PC-9 (cell line): ENCODE measurements at regions not wholly inside any gene's neighbourhood (a gene's known extent, or its start where the extent isn't known, plus 50 kb on each side); places are given as distances from the start of the nearest gene placed in this dataset.

ENCODE experiments used
- BruUV-seq: library from RNA; stranded (reverse); fragments of 400-500 nt; replicated peaks from 2 replicates; lab custom pipeline; 2021; lab: Mats Ljungman, UMichigan
- CTCF ChIA-PET: fragments of 300-600 bp; sonication (Branson Sonifier 250); formaldehyde crosslinking; loops from one replicate; lab custom pipeline; 2022; ENCODE audit warnings: antibody characterized with exemption; lab: Charles Lee
- POLR2A ChIA-PET: fragments of 300-600 bp; sonication (Branson Sonifier 250); formaldehyde crosslinking; loops from one replicate; lab custom pipeline; 2022; ENCODE audit warnings: antibody characterized with exemption; ENCODE audit not compliant: unreplicated experiment; lab: Charles Lee
- DNase-seq, 2 experiments: peaks; one replicate each; pipeline versions ENCODE4 v3.0.0 to v3.0.0-alpha.2; 2015 to 2022; ENCODE audit warnings: mixed read lengths in 1 of 2
- H2AFZ ChIP-seq: fragments of 200-600 bp; sonication (generic); 2 replicates; pipeline ENCODE4 v1.8.1; 2017; ENCODE audit warnings: antibody characterized with exemption
- H3F3A ChIP-seq: fragments of 200-600 bp; sonication (generic); 2 replicates; pipeline ENCODE4 v1.8.1; 2017; ENCODE audit warnings: antibody characterized with exemption, mild to moderate bottlenecking, low read depth; ENCODE audit not compliant: insufficient read depth
- H3K27ac ChIP-seq: fragments of 200-600 bp; sonication (generic); 2 replicates; pipeline ENCODE4 v1.6.1; 2016; ENCODE audit warnings: mixed run types
- H3K27me3 ChIP-seq: fragments of 200-600 bp; sonication (generic); 2 replicates; pipeline ENCODE4 v1.6.1; 2016; ENCODE audit warnings: low read depth, mixed run types; ENCODE audit not compliant: insufficient read depth
- H3K36me3 ChIP-seq: fragments of 200-600 bp; sonication (generic); 2 replicates; pipeline ENCODE4 v1.6.1; 2016; ENCODE audit warnings: low read depth, mixed run types
- H3K4me1 ChIP-seq: fragments of 200-600 bp; sonication (generic); replicated peaks from 2 replicates; pipeline ENCODE4 v1.6.1; 2016; ENCODE audit warnings: mixed run types; ENCODE audit not compliant: insufficient read depth
- H3K4me2 ChIP-seq: fragments of 200-600 bp; sonication (generic); 2 replicates; pipeline ENCODE4 v1.6.1; 2017; ENCODE audit warnings: mixed run types
- H3K4me3 ChIP-seq: fragments of 200-600 bp; sonication (generic); 2 replicates; pipeline ENCODE4 v1.6.1; 2016; ENCODE audit warnings: mixed run types
- H3K79me2 ChIP-seq: fragments of 200-600 bp; sonication (generic); 2 replicates; pipeline ENCODE4 v1.6.1; 2017; ENCODE audit warnings: low read depth, mixed run types
- H3K9me2 ChIP-seq: fragments of 200-600 bp; sonication (generic); 2 replicates; pipeline ENCODE4 v1.8.1; 2017; ENCODE audit warnings: mild to moderate bottlenecking; ENCODE audit not compliant: insufficient read depth
- H3K9me3 ChIP-seq: fragments of 200-600 bp; sonication (generic); 2 replicates; pipeline ENCODE4 v1.8.1; 2016; ENCODE audit warnings: low read depth; ENCODE audit not compliant: insufficient read depth
- H4K20me1 ChIP-seq: fragments of 200-600 bp; sonication (generic); 2 replicates; pipeline ENCODE4 v1.8.1; 2017; ENCODE audit not compliant: insufficient read depth
- EZH2 ChIP-seq: fragments of 200-600 bp; sonication (generic); IDR thresholded peaks from 2 replicates; pipeline ENCODE4 v1.8.0; 2017; ENCODE audit warnings: antibody characterized with exemption, low read depth
- intact Hi-C: fragments of 100-400 bp; cut with micrococcal nuclease; formaldehyde crosslinking; loops from one replicate; pipeline ENCODE4 v1.10.0; 2022; ENCODE audit not compliant: unreplicated experiment
- TF ChIP-seq, protein P1 (sequence below): fragments of 200-600 bp; sonication (generic); conservative IDR thresholded peaks from 2 replicates; pipeline ENCODE4 v1.6.1; 2017; ENCODE audit warnings: mixed run types, antibody characterized with exemption, mild to moderate bottlenecking, moderate library complexity

DNA sequence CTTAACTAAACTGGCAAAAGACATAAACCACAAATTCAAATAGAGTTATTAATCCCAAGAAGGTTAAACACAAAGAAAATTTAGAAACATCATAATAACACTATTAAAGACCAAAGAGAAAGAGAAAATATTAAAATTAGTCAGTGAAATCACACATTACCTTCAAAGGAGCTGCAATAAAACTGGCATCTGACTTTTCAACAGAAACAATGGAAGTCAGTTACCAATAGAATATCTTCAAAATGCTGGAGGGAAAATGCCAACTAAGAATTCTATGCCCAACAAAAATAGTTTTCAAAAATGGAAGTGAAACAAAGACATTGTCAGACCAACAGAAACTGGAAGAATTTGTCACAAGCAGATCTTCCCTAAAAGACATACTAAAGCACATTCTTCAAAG lies 68.7 kb upstream of the RNF7 start:
- no peaks in the 10 kb centered on the region for H3F3A ChIP-seq
- no peak overlapping the region for H2AFZ ChIP-seq
- no peaks in the 10 kb centered on the region for H3K36me3 ChIP-seq
- ChIA-PET POLR2A (no interaction called here), CTCF (no interaction called here)
- TF ChIP-seq, protein P1, sequence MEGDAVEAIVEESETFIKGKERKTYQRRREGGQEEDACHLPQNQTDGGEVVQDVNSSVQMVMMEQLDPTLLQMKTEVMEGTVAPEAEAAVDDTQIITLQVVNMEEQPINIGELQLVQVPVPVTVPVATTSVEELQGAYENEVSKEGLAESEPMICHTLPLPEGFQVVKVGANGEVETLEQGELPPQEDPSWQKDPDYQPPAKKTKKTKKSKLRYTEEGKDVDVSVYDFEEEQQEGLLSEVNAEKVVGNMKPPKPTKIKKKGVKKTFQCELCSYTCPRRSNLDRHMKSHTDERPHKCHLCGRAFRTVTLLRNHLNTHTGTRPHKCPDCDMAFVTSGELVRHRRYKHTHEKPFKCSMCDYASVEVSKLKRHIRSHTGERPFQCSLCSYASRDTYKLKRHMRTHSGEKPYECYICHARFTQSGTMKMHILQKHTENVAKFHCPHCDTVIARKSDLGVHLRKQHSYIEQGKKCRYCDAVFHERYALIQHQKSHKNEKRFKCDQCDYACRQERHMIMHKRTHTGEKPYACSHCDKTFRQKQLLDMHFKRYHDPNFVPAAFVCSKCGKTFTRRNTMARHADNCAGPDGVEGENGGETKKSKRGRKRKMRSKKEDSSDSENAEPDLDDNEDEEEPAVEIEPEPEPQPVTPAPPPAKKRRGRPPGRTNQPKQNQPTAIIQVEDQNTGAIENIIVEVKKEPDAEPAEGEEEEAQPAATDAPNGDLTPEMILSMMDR = no peak
- TF ChIP-seq EZH2 = no peak
- DNase-seq = no peak
- peaks cover 9% of the 10 kb centered on the region for H3K9me3 ChIP-seq
- H3K4me3 ChIP-seq = no peak overlapping the region
- no peaks in the 10 kb centered on the region for H3K79me2 ChIP-seq
- intact Hi-C loops = no loop called here
- no peak overlapping the region for H3K27ac ChIP-seq
- H3K4me1 ChIP-seq = no peaks in the 10 kb centered on the region
- H3K27me3 ChIP-seq = no peaks in the 10 kb centered on the region
- no TSS peak for BruUV-seq
- no peaks in the 10 kb centered on the region for H3K9me2 ChIP-seq
- no peak overlapping the region for H3K4me2 ChIP-seq
- no peaks in the 10 kb centered on the region for H4K20me1 ChIP-seq

DNA sequence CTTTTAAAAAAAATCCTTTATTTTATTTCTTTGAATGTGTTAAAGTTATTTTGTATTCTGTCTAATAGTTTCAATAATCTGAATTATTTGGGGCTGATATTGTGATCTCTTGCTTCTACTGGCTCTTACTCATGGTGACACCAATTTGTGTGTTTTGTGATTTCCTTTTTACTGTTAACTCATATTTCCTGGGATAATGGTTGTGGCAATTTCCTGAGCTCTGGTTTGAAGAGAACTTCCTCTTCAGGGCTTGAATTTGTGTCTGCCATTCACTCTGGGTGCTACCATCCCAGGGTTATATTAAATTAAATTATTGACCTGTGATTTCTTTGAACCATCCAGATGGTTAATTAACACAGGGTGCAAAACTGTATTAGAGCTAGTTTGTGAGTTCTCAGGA lies 60.4 kb upstream of the RNF7 start:
- H2AFZ ChIP-seq = no peak overlapping the region
- H3K4me3 ChIP-seq = no peak overlapping the region
- no peaks in the 10 kb centered on the region for H3F3A ChIP-seq
- H3K27ac ChIP-seq = no peak overlapping the region
- ChIA-PET POLR2A (no interaction called here), CTCF (no interaction called here)
- H3K4me2 ChIP-seq = no peak overlapping the region
- TF ChIP-seq, protein P1 = no peak
- no peak for TF ChIP-seq EZH2
- H3K27me3 ChIP-seq = no peaks in the 10 kb centered on the region
- H3K9me3 ChIP-seq = no peaks in the 10 kb centered on the region
- no peak for DNase-seq
- H3K9me2 ChIP-seq = no peaks in the 10 kb centered on the region; the same call in 1 of the 2 replicates
- no peaks in the 10 kb centered on the region for H3K79me2 ChIP-seq
- no peaks in the 10 kb centered on the region for H4K20me1 ChIP-seq
- no peaks in the 10 kb centered on the region for H3K36me3 ChIP-seq
- peaks cover 6% of the 10 kb centered on the region; the same call in 1 of the 2 replicates for H3K4me1 ChIP-seq
- BruUV-seq = no TSS peak
- intact Hi-C loops = no loop called here

- BruUV-seq = no TSS peak
- peak in 1 of 2 experiments; percentile 44 for DNase-seq
- no peak overlapping the region for H3K4me3 ChIP-seq
- ChIA-PET POLR2A (no interaction called here), CTCF (no interaction called here)
- peak overlapping the region; percentile 4; the same call in 1 of the 2 replicates for H3K4me2 ChIP-seq
- no peaks in the 10 kb centered on the region for H3K9me3 ChIP-seq
- no peaks in the 10 kb centered on the region for H3F3A ChIP-seq
- no peak overlapping the region for H3K27ac ChIP-seq
- H3K79me2 ChIP-seq = no peaks in the 10 kb centered on the region
- no peaks in the 10 kb centered on the region for H4K20me1 ChIP-seq
- peaks cover 6% of the 10 kb centered on the region; the same call in 1 of the 2 replicates for H3K4me1 ChIP-seq
- H2AFZ ChIP-seq = no peak overlapping the region
- TF ChIP-seq, protein P1 = no peak
- TF ChIP-seq EZH2 = no peak
- H3K36me3 ChIP-seq = no peaks in the 10 kb centered on the region
- H3K27me3 ChIP-seq = no peaks in the 10 kb centered on the region
- H3K9me2 ChIP-seq = no peaks in the 10 kb centered on the region; the same call in 1 of the 2 replicates
- intact Hi-C loops = no loop called here
Measured at GRCh38 chr3:141680620-141681389, 57.3 kb upstream of the RNF7 start.
